ENCODE measurements at regions not wholly inside any gene's neighbourhood (a gene's known extent, or its start where the extent isn't known, plus 50 kb on each side); places are given as distances from the start of the nearest gene placed in this dataset.

DNA sequence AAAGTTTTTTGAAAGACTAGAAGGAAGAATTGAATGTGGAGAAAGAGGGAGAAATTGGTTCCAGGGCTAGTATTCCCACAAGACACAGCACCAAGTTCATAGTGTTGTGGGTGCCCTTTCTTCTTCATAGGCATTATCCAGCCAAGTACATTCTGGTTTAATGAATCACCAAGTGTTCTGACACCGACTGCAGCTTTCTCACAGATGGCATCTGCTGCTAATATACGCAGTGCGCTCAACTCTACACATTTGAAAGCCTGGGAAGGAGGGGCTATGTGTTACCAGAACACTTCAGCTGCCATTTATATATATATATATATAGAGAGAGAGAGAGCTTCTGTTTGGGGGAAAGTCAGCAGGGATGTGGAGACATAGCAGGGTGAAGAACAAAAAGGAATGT is 1168.4 kb downstream of the GATA3 start:
- TF ChIP-seq, protein P1, sequence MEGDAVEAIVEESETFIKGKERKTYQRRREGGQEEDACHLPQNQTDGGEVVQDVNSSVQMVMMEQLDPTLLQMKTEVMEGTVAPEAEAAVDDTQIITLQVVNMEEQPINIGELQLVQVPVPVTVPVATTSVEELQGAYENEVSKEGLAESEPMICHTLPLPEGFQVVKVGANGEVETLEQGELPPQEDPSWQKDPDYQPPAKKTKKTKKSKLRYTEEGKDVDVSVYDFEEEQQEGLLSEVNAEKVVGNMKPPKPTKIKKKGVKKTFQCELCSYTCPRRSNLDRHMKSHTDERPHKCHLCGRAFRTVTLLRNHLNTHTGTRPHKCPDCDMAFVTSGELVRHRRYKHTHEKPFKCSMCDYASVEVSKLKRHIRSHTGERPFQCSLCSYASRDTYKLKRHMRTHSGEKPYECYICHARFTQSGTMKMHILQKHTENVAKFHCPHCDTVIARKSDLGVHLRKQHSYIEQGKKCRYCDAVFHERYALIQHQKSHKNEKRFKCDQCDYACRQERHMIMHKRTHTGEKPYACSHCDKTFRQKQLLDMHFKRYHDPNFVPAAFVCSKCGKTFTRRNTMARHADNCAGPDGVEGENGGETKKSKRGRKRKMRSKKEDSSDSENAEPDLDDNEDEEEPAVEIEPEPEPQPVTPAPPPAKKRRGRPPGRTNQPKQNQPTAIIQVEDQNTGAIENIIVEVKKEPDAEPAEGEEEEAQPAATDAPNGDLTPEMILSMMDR (IDR thresholded peaks at IDR 0.05) = no peak
- TF ChIP-seq POLR2A (IDR thresholded peaks at IDR 0.05) = no peak
